ENCODE measurements at regions not wholly inside any gene's neighbourhood (a gene's known extent, or its start where the extent isn't known, plus 50 kb on each side); places are given as distances from the start of the nearest gene placed in this dataset.

GRCh38 chr1:229089586-229090208, 181.2 kb upstream of the RAB4A start:
- intact Hi-C loops (cut with DNase I; ENCODE audit: low total_unique reads), result no loop called here
- TF ChIP-seq, protein P1, sequence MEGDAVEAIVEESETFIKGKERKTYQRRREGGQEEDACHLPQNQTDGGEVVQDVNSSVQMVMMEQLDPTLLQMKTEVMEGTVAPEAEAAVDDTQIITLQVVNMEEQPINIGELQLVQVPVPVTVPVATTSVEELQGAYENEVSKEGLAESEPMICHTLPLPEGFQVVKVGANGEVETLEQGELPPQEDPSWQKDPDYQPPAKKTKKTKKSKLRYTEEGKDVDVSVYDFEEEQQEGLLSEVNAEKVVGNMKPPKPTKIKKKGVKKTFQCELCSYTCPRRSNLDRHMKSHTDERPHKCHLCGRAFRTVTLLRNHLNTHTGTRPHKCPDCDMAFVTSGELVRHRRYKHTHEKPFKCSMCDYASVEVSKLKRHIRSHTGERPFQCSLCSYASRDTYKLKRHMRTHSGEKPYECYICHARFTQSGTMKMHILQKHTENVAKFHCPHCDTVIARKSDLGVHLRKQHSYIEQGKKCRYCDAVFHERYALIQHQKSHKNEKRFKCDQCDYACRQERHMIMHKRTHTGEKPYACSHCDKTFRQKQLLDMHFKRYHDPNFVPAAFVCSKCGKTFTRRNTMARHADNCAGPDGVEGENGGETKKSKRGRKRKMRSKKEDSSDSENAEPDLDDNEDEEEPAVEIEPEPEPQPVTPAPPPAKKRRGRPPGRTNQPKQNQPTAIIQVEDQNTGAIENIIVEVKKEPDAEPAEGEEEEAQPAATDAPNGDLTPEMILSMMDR (IDR thresholded peaks at IDR 0.05), result no peak
- no peak for TF ChIP-seq POLR2A (IDR thresholded peaks at IDR 0.05)
- DNase-seq (ENCODE audit: low spot score in 2 of 2), result peak in 1 of 2 donors; percentile 59
- 78 to 83% methylated on average over 4 of the region's 4 CpGs for WGBS, 2 donors
- H3K4me3 ChIP-seq (ENCODE audit: low read depth, poor library complexity, severe bottlenecking), result no peak overlapping the region

DNA sequence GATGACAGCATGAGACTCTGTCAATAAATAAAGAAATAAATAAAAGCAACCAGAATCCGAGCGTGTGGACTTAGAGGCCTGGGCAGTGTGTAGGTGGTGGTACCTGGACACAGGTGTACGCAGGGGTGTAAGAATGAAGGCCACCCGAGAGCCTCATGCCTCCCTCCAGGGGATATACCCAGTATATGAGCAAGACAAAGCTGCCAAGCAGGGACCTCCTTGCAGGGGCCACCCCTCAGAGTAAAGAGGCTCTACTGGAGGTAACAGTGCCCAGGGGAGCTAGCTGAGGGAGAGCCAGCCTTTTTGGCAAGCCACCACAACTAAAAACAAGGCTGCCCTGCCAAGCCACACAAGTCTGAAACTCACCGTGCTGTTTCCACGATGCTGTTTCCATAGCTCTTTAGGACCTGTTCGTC, 179.2 kb upstream of the RAB4A start:
- intact Hi-C loops (cut with DNase I; ENCODE audit: low total_unique reads), result no loop called here
- TF ChIP-seq, protein P1 (IDR thresholded peaks at IDR 0.05), result no peak
- no peak for TF ChIP-seq POLR2A (IDR thresholded peaks at IDR 0.05)
- H3K4me3 ChIP-seq (ENCODE audit: low read depth, poor library complexity, severe bottlenecking), result no peak overlapping the region
- DNase-seq (ENCODE audit: low spot score in 2 of 2), result peak in 1 of 2 donors; percentile 68
- 72 to 76% methylated on average over 7 of the region's 7 CpGs for WGBS, 2 donors

DNA sequence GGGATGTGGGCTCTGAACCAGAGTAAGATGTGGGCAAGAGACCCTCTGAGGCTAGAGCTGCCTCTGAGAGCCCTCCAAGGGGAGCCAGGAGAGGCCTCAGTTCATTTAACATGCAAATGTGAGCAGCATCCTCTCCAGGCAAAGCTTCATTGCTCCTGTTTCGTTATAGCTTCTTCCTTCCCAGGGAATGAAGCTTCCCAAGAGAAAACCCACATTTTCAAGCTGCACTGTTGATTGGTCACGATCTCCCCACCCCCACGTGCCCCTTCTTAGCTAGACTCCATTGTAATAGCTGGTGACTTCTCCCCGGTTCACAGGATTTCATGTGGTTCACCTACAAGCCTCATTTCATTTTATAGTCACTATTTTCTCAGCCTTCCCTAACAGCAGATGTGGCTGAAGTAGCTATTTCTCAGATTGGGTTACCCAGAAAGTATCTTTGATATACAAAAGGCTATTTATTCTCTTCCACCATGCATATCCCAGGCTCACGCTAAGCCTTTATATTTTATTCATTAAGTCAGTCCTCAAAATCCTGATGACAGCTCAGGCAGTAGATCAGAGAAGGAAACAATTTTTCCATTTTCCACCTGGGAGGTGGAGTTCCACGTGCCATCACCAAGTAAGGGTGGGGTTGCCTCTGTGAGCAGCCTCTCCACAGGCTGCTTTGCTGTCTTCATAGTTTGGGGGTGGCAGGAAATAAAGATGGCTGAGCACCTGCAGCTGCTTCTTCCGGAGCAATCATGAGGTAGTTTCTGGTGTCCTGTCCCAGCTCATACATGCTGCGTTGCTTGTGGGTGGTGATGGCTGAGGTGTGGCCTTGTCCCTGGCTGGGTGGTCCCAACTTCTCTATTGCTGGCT, 178.3 kb upstream of the RAB4A start:
- TF ChIP-seq POLR2A (IDR thresholded peaks at IDR 0.05), result no peak
- TF ChIP-seq, protein P1 (IDR thresholded peaks at IDR 0.05), result no peak
- no peak overlapping the region for H3K4me3 ChIP-seq (ENCODE audit: low read depth, poor library complexity, severe bottlenecking)
- WGBS, 2 donors, result 62 to 73% methylated on average over 8 of the region's 8 CpGs
- intact Hi-C loops (cut with DNase I; ENCODE audit: low total_unique reads), result no loop called here
- DNase-seq (ENCODE audit: low spot score in 2 of 2), result peak in 1 of 2 donors; percentile 21

DNA sequence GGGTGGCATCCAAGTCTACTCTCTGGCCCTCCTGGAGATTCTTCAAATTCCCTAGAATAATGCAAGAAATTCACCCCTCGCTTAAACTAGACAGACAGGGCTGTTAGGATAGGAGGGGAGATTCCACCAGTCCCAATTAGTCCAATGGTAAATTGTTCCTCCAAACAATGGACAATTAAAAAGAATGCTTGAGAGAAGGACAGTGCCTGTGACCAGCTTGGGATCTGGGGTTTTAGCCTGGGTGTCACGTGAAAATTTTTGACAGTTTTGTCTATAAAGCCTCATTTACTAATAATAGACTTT, 177.7 kb upstream of the RAB4A start:
- no peak overlapping the region for H3K4me3 ChIP-seq (ENCODE audit: low read depth, poor library complexity, severe bottlenecking)
- DNase-seq (ENCODE audit: low spot score in 2 of 2), result no peak
- 80 to 92% methylated on average over 2 of the region's 2 CpGs for WGBS, 2 donors
- intact Hi-C loops (cut with DNase I; ENCODE audit: low total_unique reads), result no loop called here
- TF ChIP-seq, protein P1 (IDR thresholded peaks at IDR 0.05), result no peak
- TF ChIP-seq POLR2A (IDR thresholded peaks at IDR 0.05), result no peak

DNA sequence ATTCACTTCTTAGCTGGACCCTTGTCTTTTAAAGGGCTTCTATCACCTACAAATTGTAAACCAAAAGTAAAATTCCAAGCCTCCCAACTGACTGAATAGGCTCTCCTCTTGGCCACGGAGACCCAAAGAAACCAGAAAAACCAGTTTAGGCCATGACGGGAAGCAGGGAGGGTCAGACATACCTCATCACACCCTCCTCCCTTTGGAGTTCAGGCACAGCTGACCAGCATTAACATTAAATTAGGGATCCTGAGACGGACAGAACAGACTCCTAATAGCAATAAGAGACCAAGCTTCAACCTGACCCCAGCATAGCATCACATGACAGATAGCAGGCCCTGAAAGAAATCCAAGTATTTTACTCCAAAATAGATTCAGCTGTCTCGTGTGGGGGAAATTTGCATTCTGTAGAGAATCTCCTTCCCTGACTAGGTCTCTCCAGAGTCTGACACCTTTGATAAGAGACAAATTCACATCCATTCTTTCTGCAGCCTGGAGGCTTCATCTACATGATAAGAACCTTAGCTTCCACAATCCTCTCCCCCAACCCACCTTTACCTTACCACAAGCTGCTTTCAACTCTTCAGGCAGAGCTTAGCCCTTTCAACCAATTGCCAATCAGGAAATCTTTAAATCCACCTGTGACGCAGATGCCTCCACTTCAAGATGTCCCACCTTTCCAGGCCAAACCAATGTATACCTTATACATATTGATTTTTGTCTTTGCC, 177.1 kb upstream of the RAB4A start:
- 59 to 62% methylated on average over 5 of the region's 5 CpGs for WGBS, 2 donors
- intact Hi-C loops (cut with DNase I; ENCODE audit: low total_unique reads), result no loop called here
- no peak overlapping the region for H3K4me3 ChIP-seq (ENCODE audit: low read depth, poor library complexity, severe bottlenecking)
- peak in 1 of 2 donors; percentile 42 for DNase-seq (ENCODE audit: low spot score in 2 of 2)
- TF ChIP-seq, protein P1 (IDR thresholded peaks at IDR 0.05), result no peak
- no peak for TF ChIP-seq POLR2A (IDR thresholded peaks at IDR 0.05)
